ENCODE measurements at regions not wholly inside any gene's neighbourhood (a gene's known extent, or its start where the extent isn't known, plus 50 kb on each side); places are given as distances from the start of the nearest gene placed in this dataset.
"Not testable (repeated sequence)": the region's sequence is repeated elsewhere in the genome, so short reads cannot be mapped to it uniquely, and the experiment has no call there.

DNA sequence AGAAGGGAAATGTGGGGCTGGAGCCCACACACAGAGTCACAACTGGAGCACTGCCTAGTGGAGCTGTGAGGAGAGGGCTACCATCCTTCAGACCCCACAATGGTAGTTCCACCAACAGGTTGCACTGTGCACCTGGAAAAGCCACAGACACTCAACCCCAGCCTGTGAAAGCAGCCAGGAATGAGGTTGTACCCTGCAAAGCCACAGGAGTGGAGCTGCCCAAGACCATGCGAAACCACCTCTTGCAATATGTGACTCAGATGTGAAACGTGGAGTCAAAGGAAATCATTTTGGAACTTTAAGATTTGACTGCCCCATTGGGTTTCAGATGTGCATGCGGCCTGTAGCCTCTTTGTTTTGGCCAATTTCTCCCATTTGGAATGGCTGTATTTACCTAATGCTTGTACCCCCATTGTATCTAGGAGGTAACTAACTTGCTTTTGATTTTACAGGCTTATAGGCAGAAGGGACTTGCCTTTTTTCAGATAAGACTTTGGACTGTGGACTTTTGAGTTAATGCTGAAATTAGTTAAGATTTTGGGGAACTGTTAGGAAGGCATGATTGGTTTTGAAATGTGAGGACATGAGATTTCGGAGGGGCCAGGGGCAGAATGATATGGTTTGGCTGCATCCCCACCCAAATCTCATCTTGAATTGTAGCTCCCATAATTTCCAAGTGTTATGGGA is 348.9 kb upstream of the RPS23 start:
- in situ Hi-C loops (cut with MboI): loop anchor here (25.0 kb wide), 1 partner anchor 265 kb away; no protein-coding TSS in a partner anchor
- POLR2A ChIA-PET; intact Hi-C loops (cut with micrococcal nuclease); H3K9me3 ChIP-seq (replicated peaks; ENCODE audit: control insufficient read depth, insufficient read depth, low read depth, low read length); H3K27ac ChIP-seq (ENCODE audit: extremely low read depth, low read depth, low read length); H3K4me1 ChIP-seq (replicated peaks in 1 of 2; ENCODE audit: control insufficient read depth in 2 of 2, insufficient read depth in 2 of 2, low read length in 2 of 2); FAIRE-seq; DNase-seq (ENCODE audit: extremely low read depth in 1 of 4, low spot score in 3 of 4); H3K4me3 ChIP-seq; BruUV-seq (replicated peaks); H3K9ac ChIP-seq (ENCODE audit: insufficient read depth in 1 of 2, low read depth in 2 of 2, low read length in 2 of 2); H3K4me2 ChIP-seq (ENCODE audit: insufficient read depth, low read length); H3K79me2 ChIP-seq (ENCODE audit: control insufficient read depth, insufficient read depth, low read length); H3K27me3 ChIP-seq (ENCODE audit: control insufficient read depth in 2 of 2, insufficient read depth in 2 of 2, low read length in 2 of 2); H3K36me3 ChIP-seq (ENCODE audit: control insufficient read depth, insufficient read depth, low read length); ATAC-seq; CTCF ChIA-PET (ENCODE audit: low intra/inter-chr PET ratio); H3K9me1 ChIP-seq (ENCODE audit: control insufficient read depth, insufficient read depth, low read length); H2AFZ ChIP-seq (ENCODE audit: low read depth, low read length); H4K20me1 ChIP-seq (replicated peaks; ENCODE audit: control insufficient read depth, insufficient read depth, low read length): not testable (repeated sequence)
- WGBS (ENCODE audit: insufficient coverage, low coverage, missing lambda C conversion rate): 15% methylated on average over 4 of the region's 4 CpGs

DNA sequence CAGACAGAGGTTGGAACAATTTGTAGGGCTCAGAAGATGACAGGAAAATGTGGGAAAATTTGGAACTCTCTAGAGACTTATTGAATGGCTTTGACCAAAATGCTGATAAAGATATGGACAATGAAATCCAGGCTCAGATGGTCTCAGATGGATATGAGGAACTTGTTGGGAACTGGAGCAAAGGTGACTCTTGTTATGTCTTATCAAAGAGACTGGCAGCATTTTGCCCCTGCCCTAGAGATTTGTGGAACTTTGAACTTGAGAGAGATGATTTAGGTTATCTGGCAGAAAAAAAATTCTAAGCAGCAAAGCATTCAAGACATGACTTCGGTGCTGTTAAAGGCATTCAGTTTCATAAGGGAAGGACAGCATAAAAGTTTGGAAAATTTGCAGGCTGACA is 347.9 kb upstream of the RPS23 start:
- H3K9me1 ChIP-seq (ENCODE audit: control insufficient read depth, insufficient read depth, low read length); H3K4me2 ChIP-seq (ENCODE audit: insufficient read depth, low read length); POLR2A ChIA-PET; H3K9ac ChIP-seq (ENCODE audit: insufficient read depth in 1 of 2, low read depth in 2 of 2, low read length in 2 of 2); H3K9me3 ChIP-seq (replicated peaks; ENCODE audit: control insufficient read depth, insufficient read depth, low read depth, low read length); ATAC-seq; BruUV-seq (replicated peaks); intact Hi-C loops (cut with micrococcal nuclease); CTCF ChIA-PET (ENCODE audit: low intra/inter-chr PET ratio); H2AFZ ChIP-seq (ENCODE audit: low read depth, low read length); FAIRE-seq; H3K4me3 ChIP-seq; H3K27me3 ChIP-seq (ENCODE audit: control insufficient read depth in 2 of 2, insufficient read depth in 2 of 2, low read length in 2 of 2); H3K79me2 ChIP-seq (ENCODE audit: control insufficient read depth, insufficient read depth, low read length); H4K20me1 ChIP-seq (replicated peaks; ENCODE audit: control insufficient read depth, insufficient read depth, low read length); H3K36me3 ChIP-seq (ENCODE audit: control insufficient read depth, insufficient read depth, low read length); H3K4me1 ChIP-seq (replicated peaks in 1 of 2; ENCODE audit: control insufficient read depth in 2 of 2, insufficient read depth in 2 of 2, low read length in 2 of 2); DNase-seq (ENCODE audit: extremely low read depth in 1 of 4, low spot score in 3 of 4); H3K27ac ChIP-seq (ENCODE audit: extremely low read depth, low read depth, low read length): not testable (repeated sequence)
- WGBS (ENCODE audit: insufficient coverage, low coverage, missing lambda C conversion rate): 6% methylated on average over 1 of the region's 1 CpG
- in situ Hi-C loops (cut with MboI): loop anchor here (25.0 kb wide), 1 partner anchor 264 kb away; no protein-coding TSS in a partner anchor
